GM12892 (cell line): ENCODE measurements at regions not wholly inside any gene's neighbourhood (a gene's known extent, or its start where the extent isn't known, plus 50 kb on each side); places are given as distances from the start of the nearest gene placed in this dataset.

Experiments
- POLR2A ChIP-seq: IDR thresholded peaks from 2 replicates; pipeline ENCODE4 v1.6.1; 2011; ENCODE audit warnings: low read depth, low read length, control low read depth
- POLR2AphosphoS5 ChIP-seq: IDR thresholded peaks from 2 replicates; pipeline ENCODE4 v1.6.1; 2011; ENCODE audit warnings: low read depth, low read length, control low read depth

DNA sequence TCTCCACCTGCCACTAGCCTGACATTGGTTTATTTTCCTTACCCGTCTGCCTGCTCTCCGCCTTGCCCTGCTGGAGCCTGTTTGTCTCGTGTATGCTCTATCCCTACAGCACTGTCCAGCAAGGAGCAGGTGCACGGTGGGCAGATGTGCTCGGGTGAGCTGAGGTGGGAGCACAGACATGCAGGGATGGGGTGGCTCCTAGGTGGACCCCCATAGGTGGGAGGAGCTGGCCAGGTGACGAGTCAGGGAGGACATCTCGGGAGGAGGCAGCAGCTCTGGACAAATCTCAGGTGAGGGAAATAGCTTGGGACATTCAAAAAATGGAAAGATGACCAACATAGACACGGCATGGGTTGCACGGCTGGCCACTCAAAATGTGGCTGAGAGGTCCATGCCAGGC is 89.2 kb upstream of the SHANK2 start:
- TF ChIP-seq POLR2AphosphoS5 (no peak), POLR2A (no peak)
